H9 (cell line): ENCODE measurements at regions not wholly inside any gene's neighbourhood (a gene's known extent, or its start where the extent isn't known, plus 50 kb on each side); places are given as distances from the start of the nearest gene placed in this dataset.

Experiments used
- DNase-seq: peaks from one replicate; pipeline ENCODE4 v3.0.0-alpha.2; 2017
- H2AFZ ChIP-seq: one replicate; pipeline ENCODE4 v1.6.1; 2013; ENCODE audit warnings: mild to moderate bottlenecking, low read length, control low read depth, moderate library complexity
- H2AK5ac ChIP-seq: 2 replicates; pipeline ENCODE4 v1.6.1; 2013; ENCODE audit warnings: low read length, control low read depth, mixed read lengths; ENCODE audit not compliant: insufficient read length
- H2BK120ac ChIP-seq: one replicate; pipeline ENCODE4 v1.6.1; 2013; ENCODE audit warnings: low read depth, mild to moderate bottlenecking, low read length, control low read depth, inconsistent platforms; ENCODE audit not compliant: poor library complexity, severe bottlenecking
- H2BK12ac ChIP-seq: 2 replicates; pipeline ENCODE4 v1.6.1; 2013; ENCODE audit warnings: low read length, control low read depth, mixed read lengths, low read depth; ENCODE audit not compliant: insufficient read length
- H2BK15ac ChIP-seq: 2 replicates; pipeline ENCODE4 v1.6.1; 2013; ENCODE audit warnings: low read depth, low read length, control low read depth
- H2BK20ac ChIP-seq: one replicate; pipeline ENCODE4 v1.6.1; 2013; ENCODE audit warnings: low read depth, mild to moderate bottlenecking, low read length, control low read depth, inconsistent platforms; ENCODE audit not compliant: poor library complexity, severe bottlenecking
- H2BK5ac ChIP-seq: 2 replicates; pipeline ENCODE4 v1.6.1; 2013; ENCODE audit warnings: low read length, control low read depth, mixed read lengths; ENCODE audit not compliant: insufficient read length
- H3K14ac ChIP-seq: 2 replicates; pipeline ENCODE4 v1.6.1; 2013; ENCODE audit warnings: low read length, control low read depth; ENCODE audit not compliant: insufficient read depth
- H3K18ac ChIP-seq: 2 replicates; pipeline ENCODE4 v1.6.1; 2013; ENCODE audit warnings: low read depth, mild to moderate bottlenecking, mixed read lengths, low read length, control low read depth; ENCODE audit not compliant: insufficient read length
- H3K23ac ChIP-seq: 2 replicates; pipeline ENCODE4 v1.6.1; 2013; ENCODE audit warnings: low read length, control low read depth, mixed read lengths, low read depth; ENCODE audit not compliant: insufficient read length
- H3K23me2 ChIP-seq: 2 replicates; pipeline ENCODE4 v1.6.1; 2013; ENCODE audit warnings: low read depth, mild to moderate bottlenecking, mixed read lengths, low read length, control low read depth; ENCODE audit not compliant: insufficient read length, poor library complexity, severe bottlenecking
- H3K27ac ChIP-seq: 2 replicates; pipeline ENCODE4 v1.5.1; 2013; ENCODE audit warnings: low read length, control low read depth, mixed read lengths, low read depth; ENCODE audit not compliant: insufficient read length
- H3K27me3 ChIP-seq: 2 replicates; pipeline ENCODE4 v1.6.1; 2013; ENCODE audit warnings: low read length, control low read depth, inconsistent platforms; ENCODE audit not compliant: insufficient read depth
- H3K4ac ChIP-seq: 2 replicates; pipeline ENCODE4 v1.6.1; 2013; ENCODE audit warnings: low read depth, mild to moderate bottlenecking, control low read depth, inconsistent platforms, low read length, moderate library complexity
- H3K4me1 ChIP-seq: 2 replicates; pipeline ENCODE4 v1.6.1; 2013; ENCODE audit warnings: low read length, control low read depth, inconsistent platforms; ENCODE audit not compliant: insufficient read depth
- H3K4me2 ChIP-seq: 2 replicates; pipeline ENCODE4 v1.6.1; 2013; ENCODE audit warnings: low read length, control low read depth, mixed read lengths; ENCODE audit not compliant: insufficient read length, insufficient read depth
- H3K56ac ChIP-seq: 2 replicates; pipeline ENCODE4 v1.6.1; 2013; ENCODE audit warnings: low read depth, mild to moderate bottlenecking, mixed read lengths, low read length, control low read depth; ENCODE audit not compliant: insufficient read length
- H3K79me1 ChIP-seq: 2 replicates; pipeline ENCODE4 v1.6.1; 2013; ENCODE audit warnings: low read depth, mild to moderate bottlenecking, moderate library complexity, low read length, control low read depth, inconsistent platforms; ENCODE audit not compliant: insufficient read depth, poor library complexity, severe bottlenecking
- H3K79me2 ChIP-seq: 2 replicates; pipeline ENCODE4 v1.6.1; 2013; ENCODE audit warnings: low read length, control low read depth, inconsistent platforms; ENCODE audit not compliant: insufficient read depth
- H3K9ac ChIP-seq: 2 replicates; pipeline ENCODE4 v1.6.1; 2013; ENCODE audit warnings: low read length, control low read depth, mixed read lengths; ENCODE audit not compliant: insufficient read length; ENCODE audit errors: extremely low read depth
- H3K9me3 ChIP-seq: one replicate; pipeline ENCODE4 v1.6.1; 2013; ENCODE audit warnings: low read depth, low read length, inconsistent platforms; ENCODE audit not compliant: control insufficient read depth
- H3T11ph ChIP-seq: one replicate; pipeline ENCODE4 v1.6.1; 2013; ENCODE audit warnings: mild to moderate bottlenecking, low read length, control low read depth, inconsistent platforms
- H4K20me1 ChIP-seq: one replicate; pipeline ENCODE4 v1.6.1; 2013; ENCODE audit not compliant: control insufficient read depth, insufficient read length, insufficient read depth
- H4K5ac ChIP-seq: 2 replicates; pipeline ENCODE4 v1.6.1; 2013; ENCODE audit warnings: low read depth, mild to moderate bottlenecking, mixed read lengths, low read length, control low read depth; ENCODE audit not compliant: insufficient read length
- H4K8ac ChIP-seq: replicated peaks from 2 replicates; pipeline ENCODE4 v1.6.1; 2013; ENCODE audit warnings: low read length, control low read depth, mixed read lengths, low read depth; ENCODE audit not compliant: insufficient read length
- H4K91ac ChIP-seq: 2 replicates; pipeline ENCODE4 v1.6.1; 2013; ENCODE audit warnings: low read depth, mild to moderate bottlenecking, moderate library complexity, mixed read lengths, low read length, control low read depth; ENCODE audit not compliant: insufficient read length
- H3K27ac Mint-ChIP-seq, 3 experiments: 2 replicates in 2 of 3; 3 replicates in 1 of 3; pipeline ENCODE4 v1.8.0; 2020 to 2021; ENCODE audit warnings: mixed read lengths in 3 of 3, mild to moderate bottlenecking in 1 of 3, moderate library complexity in 1 of 3
- H3K27me3 Mint-ChIP-seq: 2 replicates; pipeline ENCODE4 v1.8.0; 2021; ENCODE audit warnings: low read depth, mild to moderate bottlenecking, moderate library complexity, mixed read lengths
- H3K36me3 Mint-ChIP-seq, 3 experiments: 2 replicates in 2 of 3; 3 replicates in 1 of 3; pipeline ENCODE4 v1.8.0; 2020 to 2021; ENCODE audit warnings: low read depth in 3 of 3, mixed read lengths in 3 of 3; ENCODE audit not compliant: insufficient read depth in 1 of 3
- H3K4me1 Mint-ChIP-seq, 2 experiments: 2 replicates each; pipeline ENCODE4 v1.8.0; 2020; ENCODE audit warnings: mixed read lengths in 2 of 2
- H3K4me3 Mint-ChIP-seq, 2 experiments: 2 replicates in 1 of 2; 3 replicates in 1 of 2; pipeline ENCODE4 v1.8.0; 2020 to 2021; ENCODE audit warnings: mild to moderate bottlenecking in 2 of 2, mixed read lengths in 2 of 2, moderate library complexity in 1 of 2
- H3K9me3 Mint-ChIP-seq, 2 experiments: 2 replicates in 1 of 2; 3 replicates in 1 of 2; pipeline ENCODE4 v1.8.0; 2020; ENCODE audit warnings: mild to moderate bottlenecking in 2 of 2, mixed read lengths in 2 of 2, moderate library complexity in 1 of 2
- CTCF ChIP-seq: fragments of 200-600 bp; sonication (generic); conservative IDR thresholded peaks from 3 replicates; pipeline ENCODE4 v1.8.0; 2021; ENCODE audit warnings: antibody characterized with exemption, mild to moderate bottlenecking
- WGBS: extraction: QIAGEN DNeasy Blood & Tissue Kit; methylation state at CpG from one replicate; pipeline ENCODE4 v1.1.7; 2013; ENCODE audit warnings: missing lambda C conversion rate, low lambda C conversion rate, mixed read lengths; ENCODE audit not compliant: insufficient read length; ENCODE audit errors: extremely low coverage; 5-methylcytosine and 5-hydroxymethylcytosine counted together

- H3K9ac ChIP-seq = no peak overlapping the region
- H3K4me1 ChIP-seq = no peaks in the 10 kb centered on the region
- H2BK120ac ChIP-seq = no peak overlapping the region
- no peaks in the 10 kb centered on the region for H3K27me3 ChIP-seq
- H3K23ac ChIP-seq = no peak overlapping the region
- no peak overlapping the region for H3K4me2 ChIP-seq
- H3T11ph ChIP-seq = no peak overlapping the region
- H2BK5ac ChIP-seq = no peak overlapping the region
- H3K18ac ChIP-seq = no peak overlapping the region
- WGBS = no CpG with 5 or more reads among the region's 3 CpGs
- H4K91ac ChIP-seq = no peak overlapping the region
- no peaks in the 10 kb centered on the region for H4K20me1 ChIP-seq
- no peak overlapping the region for H3K56ac ChIP-seq
- no peak for DNase-seq
- no peak overlapping the region for H2AK5ac ChIP-seq
- no peak overlapping the region for H3K27ac ChIP-seq
- Mint-ChIP-seq H3K4me1 (no peaks in the 10 kb centered on the region), H3K27me3 (no peaks in the 10 kb centered on the region), H3K27ac (no peak overlapping the region), H3K9me3 (no peaks in the 10 kb centered on the region; a peak in 1 of 5 replicates), H3K4me3 (no peak overlapping the region), H3K36me3 (no peaks in the 10 kb centered on the region)
- H3K23me2 ChIP-seq = no peaks in the 10 kb centered on the region
- no peak overlapping the region for H2BK12ac ChIP-seq
- no peak overlapping the region for H2BK20ac ChIP-seq
- no peak overlapping the region for H4K8ac ChIP-seq
- H3K79me1 ChIP-seq = no peaks in the 10 kb centered on the region
- TF ChIP-seq CTCF = no peak
- H3K9me3 ChIP-seq = no peaks in the 10 kb centered on the region
- H3K79me2 ChIP-seq = no peaks in the 10 kb centered on the region
- H3K4ac ChIP-seq = no peak overlapping the region
- H3K14ac ChIP-seq = no peak overlapping the region
- no peak overlapping the region for H2AFZ ChIP-seq
- no peak overlapping the region for H4K5ac ChIP-seq
- no peak overlapping the region for H2BK15ac ChIP-seq
Measured at GRCh38 chr6:140821196-140821595, 1311.5 kb upstream of the GJE1 start.
